ENCODE measurements at regions not wholly inside any gene's neighbourhood (a gene's known extent, or its start where the extent isn't known, plus 50 kb on each side); places are given as distances from the start of the nearest gene placed in this dataset.

DNA sequence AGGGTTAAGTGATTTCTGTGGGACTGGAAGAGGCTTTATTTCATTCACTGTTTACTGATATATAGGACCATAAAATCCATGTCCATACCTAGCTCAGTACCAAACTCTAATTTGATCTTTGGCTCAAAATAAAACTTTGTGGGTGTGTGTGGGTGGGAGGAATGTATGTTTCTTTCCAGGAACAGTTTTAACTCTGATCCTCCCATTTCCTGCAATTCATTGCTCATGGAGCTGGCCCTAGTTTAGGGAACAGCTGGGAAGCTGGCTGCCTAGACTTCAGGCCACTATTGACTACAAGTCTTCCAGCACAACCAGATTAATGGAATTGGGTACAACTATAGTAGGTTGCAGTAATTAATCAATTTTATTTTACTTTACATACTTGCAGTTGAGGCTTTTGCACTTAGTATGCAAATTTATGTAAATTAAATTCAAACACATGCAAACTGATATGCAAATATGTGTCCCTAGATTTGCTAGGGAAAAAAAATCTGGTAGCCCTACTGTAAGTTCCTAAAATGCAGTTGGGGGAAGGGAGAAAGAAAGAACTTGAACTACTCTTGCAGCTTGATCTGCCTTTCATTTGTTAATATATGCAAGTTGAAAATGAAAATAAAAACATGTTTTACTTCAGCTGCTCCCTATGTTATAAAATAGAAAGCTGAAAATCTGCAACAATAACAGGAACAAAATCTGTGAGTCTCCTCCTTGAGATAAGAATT, 1070.3 kb upstream of the CELF4 start:
- no peak for DNase-seq (ENCODE audit: low spot score in 2 of 2)
- TF ChIP-seq CTCF (IDR thresholded peaks at IDR 0.05) (no peak), POLR2AphosphoS5 (IDR thresholded peaks at IDR 0.05) (no peak), EP300 (IDR thresholded peaks at IDR 0.05) (no peak), POLR2A (IDR thresholded peaks at IDR 0.05) (no peak)
- H3K4me3 ChIP-seq: no peak overlapping the region
- no peaks in the 10 kb centered on the region for H3K4me1 ChIP-seq
- no peak overlapping the region for H3K27ac ChIP-seq
- H3K27me3 ChIP-seq: no peaks in the 10 kb centered on the region
- peaks cover 10% of the 10 kb centered on the region for H3K9me3 ChIP-seq
- H3K36me3 ChIP-seq: no peaks in the 10 kb centered on the region

DNA sequence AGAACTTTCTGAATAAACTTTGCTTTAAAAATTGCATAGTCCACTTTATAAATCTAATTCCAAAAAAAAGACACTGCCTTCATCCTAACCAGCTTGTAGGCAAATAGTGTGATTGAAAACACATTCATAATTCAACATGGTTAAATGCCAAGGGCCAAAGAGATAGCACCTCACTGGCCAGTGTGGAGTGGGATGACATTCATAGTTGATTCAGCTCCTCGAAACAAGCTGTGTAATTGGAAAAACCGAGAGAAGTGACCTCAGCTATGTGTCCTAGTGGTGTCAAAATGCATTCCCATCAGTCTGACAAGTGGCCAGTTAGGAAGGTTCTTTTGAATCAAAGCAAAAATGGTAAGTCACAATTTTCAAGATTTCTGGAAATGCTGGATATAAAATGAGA, 1068.5 kb upstream of the CELF4 start:
- no peak for DNase-seq (ENCODE audit: low spot score in 2 of 2)
- 85% methylated on average over 2 of the region's 2 CpGs for WGBS

DNA sequence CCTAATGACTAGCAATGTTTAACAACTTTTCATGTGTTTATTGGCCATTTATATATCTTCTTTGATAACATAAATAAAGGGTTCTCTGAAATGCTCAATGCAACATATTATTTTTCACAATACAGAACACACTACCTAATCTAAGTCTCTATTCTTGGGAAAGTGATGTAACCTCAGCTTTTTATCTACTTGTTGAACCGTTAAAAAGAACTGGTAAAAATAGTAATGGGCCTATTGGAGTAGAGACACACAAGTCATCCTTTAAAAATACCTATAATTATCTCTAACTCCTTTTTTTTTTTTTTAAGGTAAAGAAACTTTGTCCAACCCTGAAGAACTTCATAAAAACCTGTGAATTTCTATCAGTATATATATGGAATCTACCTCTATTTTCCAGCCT, 1067.7 kb upstream of the CELF4 start:
- no peak for DNase-seq (ENCODE audit: low spot score in 2 of 2)
- Histone ChIP-seq H3K36me3 (no peaks in the 10 kb centered on the region), H3K4me3 (no peak overlapping the region), H3K9me3 (no peaks in the 10 kb centered on the region), H3K27ac (no peak overlapping the region), H3K4me1 (no peaks in the 10 kb centered on the region), H3K27me3 (no peaks in the 10 kb centered on the region)
- TF ChIP-seq CTCF (IDR thresholded peaks at IDR 0.05): no peak
- TF ChIP-seq POLR2AphosphoS5 (IDR thresholded peaks at IDR 0.05): no peak
- no peak for TF ChIP-seq EP300 (IDR thresholded peaks at IDR 0.05)
- TF ChIP-seq POLR2A (IDR thresholded peaks at IDR 0.05): no peak
- WGBS: 94% methylated on average over 1 of the region's 1 CpG

More for the DNA sequence above, 1068.5 kb upstream of the CELF4 start:
- no peak overlapping the region for H3K4me3 ChIP-seq
- no peaks in the 10 kb centered on the region for H3K36me3 ChIP-seq
- H3K27me3 ChIP-seq: no peaks in the 10 kb centered on the region
- H3K27ac ChIP-seq: no peak overlapping the region
- TF ChIP-seq POLR2A (IDR thresholded peaks at IDR 0.05) (no peak), EP300 (IDR thresholded peaks at IDR 0.05) (no peak), POLR2AphosphoS5 (IDR thresholded peaks at IDR 0.05) (no peak), CTCF (IDR thresholded peaks at IDR 0.05) (no peak)
- no peaks in the 10 kb centered on the region for H3K4me1 ChIP-seq
- H3K9me3 ChIP-seq: peaks cover 2% of the 10 kb centered on the region

DNA sequence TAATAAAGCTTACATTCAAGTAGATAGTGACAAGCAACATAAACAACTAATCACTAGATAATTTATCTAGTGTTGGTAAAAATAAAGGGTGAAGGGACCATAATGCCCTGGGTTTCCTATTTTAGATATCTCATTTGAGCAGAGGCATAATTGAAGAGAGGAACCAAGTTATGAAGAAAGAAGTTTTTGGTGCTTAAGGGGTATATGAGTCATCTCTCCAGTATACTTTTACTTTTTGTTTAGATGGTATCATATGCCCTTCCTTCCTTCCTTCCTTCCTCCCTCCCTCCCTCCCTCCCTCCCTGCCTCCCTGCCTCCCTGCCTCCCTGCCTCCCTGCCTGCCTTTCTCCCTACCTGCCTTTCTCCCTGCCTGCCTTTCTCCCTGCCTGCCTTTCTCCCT, 1053.5 kb upstream of the CELF4 start:
- Histone ChIP-seq H3K4me1 (no peaks in the 10 kb centered on the region), H3K36me3 (no peaks in the 10 kb centered on the region), H3K27me3 (no peaks in the 10 kb centered on the region), H3K4me3 (no peak overlapping the region), H3K9me3 (no peaks in the 10 kb centered on the region), H3K27ac (no peak overlapping the region)
- no peak for DNase-seq (ENCODE audit: low spot score in 2 of 2)
- TF ChIP-seq CTCF (IDR thresholded peaks at IDR 0.05) (no peak), POLR2AphosphoS5 (IDR thresholded peaks at IDR 0.05) (no peak), POLR2A (IDR thresholded peaks at IDR 0.05) (no peak), EP300 (IDR thresholded peaks at IDR 0.05) (no peak)

GRCh38 chr18:38616306-38616705, 1050.7 kb upstream of the CELF4 start:
- no peaks in the 10 kb centered on the region for H3K36me3 ChIP-seq
- H3K4me1 ChIP-seq: no peaks in the 10 kb centered on the region
- H3K9me3 ChIP-seq: no peaks in the 10 kb centered on the region
- H3K27ac ChIP-seq: no peak overlapping the region
- H3K27me3 ChIP-seq: no peaks in the 10 kb centered on the region
- H3K4me3 ChIP-seq: no peak overlapping the region
- no peak for TF ChIP-seq POLR2A (IDR thresholded peaks at IDR 0.05)
- no peak for TF ChIP-seq CTCF (IDR thresholded peaks at IDR 0.05)
- 75% methylated on average over 4 of the region's 4 CpGs for WGBS
- no peak for DNase-seq (ENCODE audit: low spot score in 2 of 2)
